SH-SY5Y (cell line): ENCODE measurements at regions not wholly inside any gene's neighbourhood (a gene's known extent, or its start where the extent isn't known, plus 50 kb on each side); places are given as distances from the start of the nearest gene placed in this dataset.

ENCODE experiments used
- GATA2 ChIP-seq: IDR thresholded peaks from 2 replicates; pipeline ENCODE4 v1.6.1; 2011; ENCODE audit warnings: mild to moderate bottlenecking, low read depth, low read length
- GATA3 ChIP-seq: IDR thresholded peaks from 2 replicates; pipeline ENCODE4 v1.6.1; 2011; ENCODE audit warnings: low read depth, mild to moderate bottlenecking, low read length, moderate library complexity

DNA sequence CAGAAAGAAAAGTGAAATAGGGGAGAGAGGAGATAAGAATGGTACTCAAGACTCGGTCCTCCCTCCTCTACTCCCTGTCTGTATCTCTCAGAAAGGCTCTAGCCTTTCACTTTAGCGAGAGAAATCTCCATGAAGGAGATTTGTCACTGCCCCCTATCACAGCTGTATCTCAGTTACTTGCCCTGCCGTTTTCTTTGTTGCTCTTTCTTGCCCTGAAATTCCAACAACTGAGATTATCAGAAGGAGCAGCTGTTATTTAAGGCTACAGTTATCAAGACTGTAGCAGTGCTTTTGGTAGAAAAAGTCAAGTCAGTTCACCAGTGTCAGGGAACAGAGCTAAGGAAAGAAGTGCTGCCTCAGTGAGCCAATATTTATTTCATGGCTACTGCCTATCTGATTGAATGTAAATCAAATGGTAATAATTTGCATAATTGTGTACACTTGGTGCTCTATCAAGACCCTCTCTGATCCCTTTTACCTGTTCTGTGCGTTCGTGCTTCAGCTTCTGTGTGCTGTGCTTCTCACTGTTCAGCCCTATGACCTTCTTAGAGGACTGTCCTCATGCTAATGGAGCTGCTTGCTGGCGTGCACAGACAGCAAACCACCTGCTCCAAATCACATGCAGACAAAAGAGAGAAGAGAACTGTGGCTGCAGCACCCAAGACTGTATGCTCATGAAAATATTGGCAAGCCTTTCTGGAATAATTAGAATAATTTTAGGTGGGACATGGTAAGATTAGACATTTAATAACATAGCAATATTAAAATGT, 180.2 kb upstream of the FAM3C start:
- TF ChIP-seq GATA3 (no peak), GATA2 (no peak)

DNA sequence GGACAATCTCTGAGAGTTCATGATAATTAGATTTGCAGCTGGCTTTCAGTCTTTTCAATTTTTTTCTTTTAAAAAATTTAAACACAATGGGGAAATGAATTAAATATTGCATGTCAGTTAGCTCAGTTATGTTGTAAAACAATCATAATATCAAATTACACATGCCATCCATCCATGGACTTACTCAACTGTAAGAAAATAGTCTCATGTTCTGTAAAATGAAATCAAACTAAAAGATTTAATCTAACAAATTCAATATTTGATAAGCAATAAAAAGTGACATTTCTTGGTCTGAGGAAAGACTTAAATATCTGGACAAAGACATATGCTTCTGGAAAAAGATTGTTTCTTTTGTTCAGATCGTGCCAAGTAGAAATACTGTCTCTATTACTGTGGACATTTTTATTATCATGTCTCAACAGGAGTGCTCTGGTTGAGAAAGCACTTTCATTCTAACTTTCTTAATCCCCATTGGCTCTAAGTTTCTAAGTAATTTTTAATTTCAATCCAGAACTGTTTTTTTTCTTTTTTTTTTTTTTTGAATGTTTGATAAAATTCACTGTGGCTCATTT, 179.2 kb upstream of the FAM3C start:
- TF ChIP-seq GATA2: no peak
- TF ChIP-seq GATA3: no peak

DNA sequence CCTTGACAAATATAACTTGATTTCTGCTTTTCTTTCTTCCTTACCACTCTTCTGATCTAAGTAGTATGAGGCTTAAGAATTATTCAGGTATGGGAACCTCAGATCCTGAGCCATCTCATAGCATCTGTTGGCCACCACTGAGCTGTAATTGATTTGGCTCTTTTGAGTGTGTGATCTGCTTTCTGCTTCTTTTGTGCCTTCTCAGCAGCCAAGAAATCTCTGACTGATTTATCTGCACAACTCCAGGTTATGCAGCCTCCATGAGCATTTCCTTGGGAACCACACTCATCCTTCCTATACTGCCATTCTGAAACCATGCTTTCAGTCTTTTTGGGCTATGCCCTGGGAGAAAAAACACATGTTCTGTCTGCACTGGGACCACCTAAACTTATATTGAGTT, 178.0 kb upstream of the FAM3C start:
- TF ChIP-seq GATA2 (no peak), GATA3 (no peak)

DNA sequence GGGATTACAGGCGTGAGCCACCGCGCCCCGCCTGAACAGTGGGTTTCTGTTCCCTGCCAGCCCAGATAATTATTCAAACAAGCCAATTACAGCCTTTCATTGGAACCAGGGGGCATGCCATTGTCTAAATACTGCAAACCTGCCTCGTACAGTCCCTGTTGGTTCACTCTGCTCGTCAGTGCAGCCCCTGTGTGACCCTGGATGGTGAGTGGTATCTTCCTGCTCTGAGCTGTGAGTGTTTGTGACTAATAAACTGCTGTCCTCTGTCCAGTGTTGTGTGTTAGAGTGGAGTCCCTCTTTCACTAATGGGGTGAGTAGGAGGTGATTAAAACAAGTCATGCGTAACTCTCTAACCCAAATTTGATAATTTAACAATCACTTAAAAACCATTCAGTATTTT, 176.5 kb upstream of the FAM3C start:
- TF ChIP-seq GATA3: no peak
- TF ChIP-seq GATA2: no peak

DNA sequence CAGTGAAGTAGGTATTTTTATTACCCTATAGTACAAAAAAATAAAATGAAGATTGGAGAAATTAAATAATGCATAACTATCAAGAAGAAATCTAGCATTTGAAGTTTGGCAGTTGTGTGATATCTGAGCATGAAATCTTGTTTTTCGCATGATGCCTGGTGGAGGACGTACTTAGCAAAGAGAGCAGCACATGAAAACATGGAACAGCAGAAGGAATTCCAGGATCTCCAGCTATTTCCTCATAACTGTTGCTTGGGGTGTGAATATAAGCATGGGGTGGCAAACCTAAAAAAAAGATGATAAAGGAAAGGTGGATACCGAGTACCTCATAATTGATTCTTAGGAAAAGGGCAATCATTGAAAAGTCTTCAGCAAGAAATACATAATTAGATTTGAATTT, 174.3 kb upstream of the FAM3C start:
- TF ChIP-seq GATA3 (no peak), GATA2 (no peak)

DNA sequence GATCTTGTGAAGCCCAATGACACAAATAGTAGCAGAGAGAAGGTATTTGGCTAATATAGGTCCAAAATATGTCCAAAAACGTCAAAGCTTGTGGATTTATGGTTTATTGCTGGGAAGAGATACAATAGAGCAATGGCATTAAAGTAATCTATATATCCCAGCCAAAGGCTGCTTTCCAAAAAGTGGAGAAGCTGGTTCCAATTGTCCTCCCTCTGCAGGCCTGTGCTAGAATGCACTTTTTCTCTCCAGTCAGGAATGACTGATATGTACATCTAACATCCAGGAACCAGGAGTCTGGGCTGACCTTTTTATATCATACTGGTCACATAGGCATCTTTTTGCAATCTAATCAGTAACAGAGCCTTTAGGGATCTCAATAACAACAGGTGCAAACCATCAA, 167.1 kb upstream of the FAM3C start:
- TF ChIP-seq GATA2 (no peak), GATA3 (no peak)

DNA sequence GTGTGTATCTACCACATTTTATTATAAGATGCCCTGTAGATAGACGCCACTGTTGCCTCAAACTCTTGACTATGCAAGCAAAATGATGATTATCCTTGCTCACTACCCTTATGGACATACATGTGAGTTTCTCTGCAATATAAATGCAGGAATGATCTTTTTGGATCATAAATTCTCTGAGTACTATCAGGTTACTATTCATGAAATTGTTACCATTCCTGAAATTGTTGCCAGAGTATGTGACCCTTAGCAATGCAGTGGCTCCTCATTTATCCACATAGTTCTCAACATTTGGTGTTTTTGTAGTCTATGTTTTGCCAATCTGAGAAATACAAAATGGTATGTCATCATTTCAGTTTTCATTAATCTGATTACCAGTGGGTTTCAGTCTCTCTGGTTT, 166.2 kb upstream of the FAM3C start:
- TF ChIP-seq GATA3 (no peak), GATA2 (no peak)

DNA sequence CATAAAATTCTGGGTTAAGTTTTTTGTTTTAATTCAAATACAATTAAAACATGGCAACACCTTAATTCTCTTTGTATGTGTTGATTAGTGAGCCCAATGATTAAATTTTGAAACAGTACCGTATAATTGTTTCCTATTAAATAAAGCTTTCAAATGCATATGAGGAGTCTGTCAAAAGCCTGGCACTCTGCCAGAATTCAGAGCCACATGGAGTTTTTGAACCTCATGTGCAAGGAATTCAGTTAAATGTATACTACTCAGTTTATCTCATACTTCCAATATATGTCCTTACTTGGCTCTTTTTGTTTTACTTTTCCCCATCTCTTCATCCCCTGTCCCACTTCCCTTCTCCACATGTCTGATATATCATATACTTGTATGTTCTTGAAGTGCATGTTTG, 165.6 kb upstream of the FAM3C start:
- TF ChIP-seq GATA3 (no peak), GATA2 (no peak)

DNA sequence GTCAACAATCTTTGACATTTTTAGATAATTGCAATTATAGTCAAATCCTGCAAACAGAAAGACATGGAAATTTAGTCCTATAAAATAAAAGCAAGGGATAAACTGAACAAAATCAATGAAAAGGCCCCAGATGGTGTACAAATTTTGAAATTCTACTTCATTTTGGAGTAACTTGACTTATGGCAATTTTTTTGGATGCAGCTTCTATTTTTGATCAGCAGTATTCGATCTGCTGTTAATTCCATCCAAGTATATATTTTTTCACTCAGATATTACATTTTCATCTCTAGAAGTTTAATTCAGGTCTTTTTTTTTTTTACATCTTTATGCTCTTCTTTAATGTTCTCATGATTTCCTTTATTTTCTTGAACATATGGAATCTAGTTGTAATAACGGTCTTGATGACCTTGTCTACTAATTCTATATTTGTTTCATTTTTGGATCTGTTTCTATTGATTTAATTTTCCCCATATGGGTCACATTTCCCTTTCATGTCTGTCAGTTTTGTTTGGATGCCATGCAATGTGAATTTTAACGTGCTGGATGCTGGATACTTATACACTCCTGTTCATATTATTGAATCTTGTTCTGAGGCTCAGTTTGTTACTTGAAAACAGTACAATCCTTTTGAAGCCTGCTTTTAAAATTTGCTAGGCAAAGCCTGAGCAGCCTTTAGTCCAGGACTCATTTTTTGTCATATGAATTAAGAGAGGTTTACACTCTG, 164.3 kb upstream of the FAM3C start:
- TF ChIP-seq GATA2 (no peak), GATA3 (no peak)

DNA sequence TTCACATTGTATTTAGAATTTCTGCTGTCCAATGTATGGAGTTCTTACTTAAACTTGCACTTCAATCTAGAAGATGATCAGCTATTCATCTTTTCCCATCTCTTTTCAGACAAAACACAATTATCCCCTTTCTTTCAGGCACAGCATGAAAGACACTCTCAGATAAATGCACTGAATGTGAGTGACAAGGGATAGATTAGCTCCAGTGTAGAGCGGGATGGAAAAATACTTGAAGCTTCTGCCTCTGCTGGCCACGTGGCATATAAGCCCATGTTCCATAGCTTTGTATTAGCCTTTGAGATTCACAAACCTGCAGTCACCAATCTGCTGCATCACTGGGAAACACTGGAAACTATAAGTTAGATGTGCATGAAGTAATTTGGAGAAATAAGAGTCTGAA, 162.2 kb upstream of the FAM3C start:
- no peak for TF ChIP-seq GATA3
- no peak for TF ChIP-seq GATA2

DNA sequence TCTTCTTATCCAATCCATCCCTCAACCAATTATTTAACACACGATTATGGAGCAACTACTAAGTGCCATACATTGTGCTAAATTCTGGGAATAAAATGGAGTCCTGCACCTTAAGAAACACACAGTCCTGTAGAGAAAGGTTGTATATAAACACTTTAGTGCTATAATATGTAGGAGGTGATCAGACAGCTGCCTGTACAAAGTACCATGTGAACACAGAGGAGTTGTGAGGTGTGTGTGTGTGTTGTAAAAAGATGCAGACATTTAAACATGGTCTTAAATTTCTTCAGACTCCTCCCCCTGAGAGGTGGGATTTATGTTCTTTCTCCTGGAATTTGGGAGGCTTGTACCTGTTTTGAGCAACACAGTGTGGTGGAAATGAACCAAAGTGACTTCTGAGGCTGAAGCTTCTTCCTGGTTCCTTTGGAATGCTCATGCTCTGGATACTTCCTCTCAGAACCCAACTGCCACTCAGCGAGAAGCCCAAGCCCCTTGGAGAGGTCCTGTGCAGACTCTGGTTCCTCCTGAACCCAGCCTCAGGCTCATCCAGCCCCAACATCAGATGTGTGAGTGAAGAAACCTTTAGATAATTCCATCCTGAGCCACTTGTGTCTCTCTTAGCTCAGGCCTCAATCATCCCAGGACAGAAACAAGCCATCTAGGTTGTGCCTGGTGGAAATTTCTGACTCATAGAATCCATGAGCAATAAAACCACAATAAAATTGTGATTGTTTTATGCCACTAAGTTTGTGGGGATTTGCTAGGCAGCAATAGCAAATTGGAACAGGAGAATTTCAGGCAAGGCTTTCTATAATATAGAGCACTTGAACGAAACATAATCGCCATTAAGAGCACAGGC, 161.2 kb upstream of the FAM3C start:
- TF ChIP-seq GATA3 (no peak), GATA2 (no peak)

DNA sequence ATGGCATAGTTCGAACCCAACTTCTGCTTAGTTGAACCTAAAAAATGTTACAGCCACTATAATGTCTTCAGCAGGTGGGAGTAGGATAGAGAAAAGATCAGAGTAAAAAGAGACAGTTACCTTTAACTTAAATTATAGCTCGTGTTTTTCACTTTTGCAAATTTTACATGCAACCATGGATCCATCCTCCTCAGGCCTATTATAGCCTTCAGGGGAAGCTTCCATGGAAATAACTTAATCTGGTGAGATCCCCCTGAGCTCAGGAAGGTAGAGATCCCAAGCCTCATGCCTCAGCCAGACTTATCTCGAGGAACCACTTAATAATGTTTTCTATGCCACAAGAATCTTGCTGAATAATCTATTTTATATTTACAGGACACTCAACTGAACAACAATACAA, 159.4 kb upstream of the FAM3C start:
- TF ChIP-seq GATA3 (no peak), GATA2 (no peak)

DNA sequence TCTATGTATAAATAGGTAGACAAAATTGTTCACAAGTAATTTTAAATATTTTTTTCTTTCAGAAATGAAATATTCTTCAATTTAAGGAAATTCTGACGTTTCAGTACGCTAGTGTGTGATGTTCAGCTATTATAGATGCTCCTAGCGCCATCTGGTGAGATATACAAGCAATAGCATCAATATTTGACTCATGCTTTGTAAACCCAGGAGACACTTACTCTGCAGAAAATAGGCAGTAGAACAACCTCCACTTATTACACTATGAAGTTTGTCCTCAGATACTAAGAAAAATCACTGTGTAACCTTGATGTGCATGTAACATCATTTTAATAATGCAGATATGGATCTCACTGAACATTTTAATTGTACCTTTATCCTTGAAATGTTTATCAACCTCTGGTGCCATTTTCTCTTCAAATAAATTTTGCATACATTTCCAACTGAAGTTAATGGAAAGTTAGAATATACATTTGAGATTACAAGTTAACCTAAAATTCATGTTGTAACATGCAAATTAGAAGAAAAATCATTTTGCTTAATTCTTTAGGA, 151.5 kb upstream of the FAM3C start:
- no peak for TF ChIP-seq GATA2
- TF ChIP-seq GATA3: no peak
